ENCODE measurements at regions not wholly inside any gene's neighbourhood (a gene's known extent, or its start where the extent isn't known, plus 50 kb on each side); places are given as distances from the start of the nearest gene placed in this dataset.

GRCh38 chr4:153074936-153075630 is 129.2 kb upstream of the TRIM2 start:
- no peak for DNase-seq (ENCODE audit: extremely low read depth in 1 of 11, low read depth in 9 of 11, low spot score in 4 of 11)

- no peak for DNase-seq (ENCODE audit: extremely low read depth in 1 of 11, low read depth in 9 of 11, low spot score in 4 of 11)
Measured at GRCh38 chr4:153075836-153076518, 128.3 kb upstream of the TRIM2 start.

DNA sequence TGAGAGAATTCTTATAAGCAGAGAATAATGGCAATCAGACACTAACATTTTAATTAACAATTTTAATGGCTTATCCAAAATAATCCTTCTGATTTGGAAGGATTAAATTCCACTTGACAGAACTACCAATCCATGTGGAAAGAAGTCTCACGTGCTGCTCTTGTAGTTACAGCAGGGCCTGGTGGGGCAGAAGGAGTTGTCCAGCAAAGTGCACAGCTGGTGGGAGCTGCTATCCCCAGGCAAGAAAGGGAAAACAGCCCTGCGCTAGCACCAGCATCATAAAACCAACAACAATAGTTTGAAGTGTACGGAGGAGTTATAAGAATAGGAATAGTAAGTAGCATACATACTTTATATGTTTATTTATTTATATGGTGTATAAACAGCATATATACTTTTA is 127.4 kb upstream of the TRIM2 start:
- no peak for DNase-seq (ENCODE audit: extremely low read depth in 1 of 11, low read depth in 9 of 11, low spot score in 4 of 11)

GRCh38 chr4:153079857-153080391 is 124.3 kb upstream of the TRIM2 start:
- DNase-seq (ENCODE audit: extremely low read depth in 1 of 11, low read depth in 9 of 11, low spot score in 4 of 11) = no peak

DNA sequence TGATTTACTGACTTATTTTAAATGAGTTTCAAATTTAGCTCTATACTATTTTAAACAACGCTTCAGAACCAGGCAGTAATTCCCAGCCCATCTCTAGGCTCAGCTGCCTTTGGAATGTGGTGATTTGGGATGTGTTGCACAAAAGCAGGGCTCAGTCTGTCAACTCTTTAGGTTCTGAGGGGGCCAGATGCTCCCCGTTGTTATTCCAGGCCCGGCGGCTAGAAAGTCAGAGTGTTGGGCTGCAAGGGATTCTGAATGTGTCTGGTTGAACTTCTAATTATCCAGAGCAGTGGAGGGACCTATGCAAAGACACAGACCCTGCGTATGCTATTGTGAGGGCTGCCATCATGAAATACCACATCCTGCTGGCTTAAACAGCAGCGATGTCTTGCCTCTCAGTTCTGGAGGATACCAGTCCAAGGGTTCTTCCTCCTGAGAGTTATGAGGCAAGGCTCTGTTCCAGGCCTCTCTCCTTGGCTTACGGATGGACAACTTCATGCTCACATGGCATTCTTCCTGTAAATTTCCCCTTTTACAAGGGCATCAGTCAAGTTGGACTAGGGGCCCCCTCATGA is 123.2 kb upstream of the TRIM2 start:
- no peak for DNase-seq (ENCODE audit: extremely low read depth in 1 of 11, low read depth in 9 of 11, low spot score in 4 of 11)

GRCh38 chr4:153081693-153082092 is 122.5 kb upstream of the TRIM2 start:
- DNase-seq (ENCODE audit: extremely low read depth in 1 of 11, low read depth in 9 of 11, low spot score in 4 of 11) = no peak

- DNase-seq (ENCODE audit: extremely low read depth in 1 of 11, low read depth in 9 of 11, low spot score in 4 of 11) = no peak
Measured at GRCh38 chr4:153082322-153083301, 121.6 kb upstream of the TRIM2 start.

DNA sequence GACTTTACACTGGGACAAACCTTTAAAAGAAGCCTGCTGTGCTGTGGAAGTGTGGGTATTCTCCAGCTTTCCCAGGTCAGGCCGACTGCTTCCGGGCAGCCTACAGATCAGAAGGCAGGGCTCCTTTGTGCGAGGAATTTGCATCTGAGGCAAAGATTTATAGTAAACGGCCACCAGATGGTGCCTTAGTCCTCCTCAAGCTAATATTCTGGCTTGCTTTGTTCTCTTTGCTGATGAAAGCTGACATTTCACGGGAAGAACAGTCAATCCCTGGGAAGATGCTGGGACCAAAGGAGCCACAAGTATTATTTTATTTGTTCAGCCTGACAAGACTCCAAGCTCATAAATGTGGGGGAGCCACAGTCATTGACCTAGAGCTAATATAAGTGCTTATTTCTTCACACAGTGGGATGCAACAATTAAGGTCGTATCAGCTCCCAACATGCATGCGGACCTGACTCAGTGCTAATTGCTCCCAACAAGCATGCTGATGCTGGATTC is 120.7 kb upstream of the TRIM2 start:
- peak in 10 of 11 donors; percentile 58 to 88 (median 70) for DNase-seq (ENCODE audit: extremely low read depth in 1 of 11, low read depth in 9 of 11, low spot score in 4 of 11)

GRCh38 chr4:153084224-153084979 is 119.8 kb upstream of the TRIM2 start:
- peak in 3 of 11 donors; percentile 27 to 46 (median 27) for DNase-seq (ENCODE audit: extremely low read depth in 1 of 11, low read depth in 9 of 11, low spot score in 4 of 11)

GRCh38 chr4:153084980-153085630 is 119.1 kb upstream of the TRIM2 start:
- DNase-seq (ENCODE audit: extremely low read depth in 1 of 11, low read depth in 9 of 11, low spot score in 4 of 11) = peak in 8 of 11 donors; percentile 43 to 64 (median 53)

DNA sequence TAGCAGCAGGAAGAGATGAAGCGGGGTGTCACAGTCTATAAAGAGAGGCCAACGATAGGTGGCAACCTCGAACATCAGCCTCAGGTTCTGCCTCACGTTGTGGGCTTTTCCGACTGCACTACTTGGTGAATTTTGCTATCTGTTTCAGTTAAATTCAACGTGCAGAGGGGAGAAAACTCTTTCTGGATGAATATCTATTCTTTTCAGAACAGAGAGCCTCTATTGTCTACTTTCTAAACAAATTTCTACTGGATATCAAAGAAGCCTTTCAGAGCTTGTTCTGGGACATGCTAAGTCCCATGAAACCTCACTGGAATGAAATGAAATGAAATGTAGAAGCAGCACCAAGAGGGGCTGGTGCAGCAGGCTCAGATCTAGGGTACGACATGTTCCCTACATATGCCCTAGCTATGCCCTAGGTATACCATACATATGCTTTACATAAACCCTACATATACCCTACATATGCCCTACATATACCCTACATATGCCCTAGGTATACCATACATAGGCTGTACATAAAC is 116.5 kb upstream of the TRIM2 start:
- no peak for DNase-seq (ENCODE audit: extremely low read depth in 1 of 11, low read depth in 9 of 11, low spot score in 4 of 11)

DNA sequence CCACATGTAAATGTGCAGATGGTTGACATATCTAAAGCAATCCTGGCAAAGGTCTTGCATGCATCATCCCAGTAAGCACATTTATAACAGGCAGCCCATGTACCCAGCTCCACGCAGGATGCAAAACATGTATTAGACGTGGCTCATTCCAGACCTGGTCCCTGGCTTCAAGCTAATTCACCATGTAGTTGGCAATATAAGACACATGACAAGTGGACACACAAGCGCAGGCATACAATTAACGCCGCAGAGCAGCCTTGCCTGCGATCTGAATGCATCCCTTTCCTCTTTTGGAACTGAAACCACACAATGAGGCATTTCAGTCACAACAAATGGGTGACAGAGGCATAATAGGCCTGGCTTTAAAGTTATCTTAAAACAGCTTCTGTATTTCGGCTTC is 114.5 kb upstream of the TRIM2 start:
- DNase-seq (ENCODE audit: extremely low read depth in 1 of 11, low read depth in 9 of 11, low spot score in 4 of 11) = no peak

DNA sequence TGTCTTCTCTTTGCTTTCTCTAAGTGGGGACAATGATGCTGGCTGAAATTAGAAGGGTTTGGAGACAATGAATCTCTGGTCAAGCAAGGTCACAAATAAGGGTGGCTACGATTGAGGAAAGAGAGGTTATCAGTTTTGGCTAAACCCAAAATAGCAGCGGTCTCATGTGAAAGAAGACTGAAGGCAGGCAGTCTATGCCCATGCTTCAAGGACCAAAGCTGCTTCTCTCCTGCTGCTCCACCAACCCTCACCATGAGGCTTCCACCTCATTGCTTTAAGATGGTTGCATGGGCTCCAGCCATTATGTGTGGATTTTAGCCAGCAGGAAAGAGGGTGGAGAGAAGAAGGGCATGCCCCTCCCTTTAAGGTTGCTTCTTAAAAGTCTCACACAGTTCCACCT is 114.1 kb upstream of the TRIM2 start:
- no peak for DNase-seq (ENCODE audit: extremely low read depth in 1 of 11, low read depth in 9 of 11, low spot score in 4 of 11)

DNA sequence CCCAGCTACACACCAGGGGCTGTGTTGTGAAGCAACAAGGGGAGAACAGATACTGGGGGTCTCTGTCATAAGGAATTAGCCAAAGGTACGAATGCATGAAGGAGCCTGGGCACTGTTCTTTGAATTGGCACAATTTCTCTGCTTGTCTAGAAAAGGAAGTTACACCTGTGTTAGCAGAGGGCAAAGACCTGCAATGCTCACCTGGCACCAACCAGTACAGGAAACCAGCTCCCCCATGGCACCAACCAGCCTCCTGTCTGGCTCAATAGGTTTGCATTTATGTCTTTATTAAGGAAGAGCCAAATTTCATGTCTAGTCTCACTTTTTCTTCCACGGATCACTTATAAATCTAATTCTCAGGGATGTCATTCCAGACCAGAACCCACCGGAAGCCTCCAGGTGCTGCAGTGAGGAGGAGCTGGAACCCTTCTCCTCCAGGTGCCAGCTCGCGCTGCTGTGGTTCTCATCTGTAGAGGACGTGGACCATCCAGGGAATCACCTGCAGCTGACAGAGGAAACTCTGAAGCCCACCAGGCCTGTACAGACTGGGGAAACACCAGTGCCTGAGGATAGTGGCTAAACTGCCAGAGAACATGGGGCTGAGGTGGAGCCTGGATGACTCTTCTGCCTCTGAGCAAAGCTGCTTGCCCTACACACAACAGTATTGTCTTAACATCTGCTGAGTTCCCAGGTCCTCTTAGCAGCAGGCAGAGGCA is 113.4 kb upstream of the TRIM2 start:
- no peak for DNase-seq (ENCODE audit: extremely low read depth in 1 of 11, low read depth in 9 of 11, low spot score in 4 of 11)

GRCh38 chr4:153093396-153093795 is 110.8 kb upstream of the TRIM2 start:
- DNase-seq (ENCODE audit: extremely low read depth in 1 of 11, low read depth in 9 of 11, low spot score in 4 of 11) = no peak

DNA sequence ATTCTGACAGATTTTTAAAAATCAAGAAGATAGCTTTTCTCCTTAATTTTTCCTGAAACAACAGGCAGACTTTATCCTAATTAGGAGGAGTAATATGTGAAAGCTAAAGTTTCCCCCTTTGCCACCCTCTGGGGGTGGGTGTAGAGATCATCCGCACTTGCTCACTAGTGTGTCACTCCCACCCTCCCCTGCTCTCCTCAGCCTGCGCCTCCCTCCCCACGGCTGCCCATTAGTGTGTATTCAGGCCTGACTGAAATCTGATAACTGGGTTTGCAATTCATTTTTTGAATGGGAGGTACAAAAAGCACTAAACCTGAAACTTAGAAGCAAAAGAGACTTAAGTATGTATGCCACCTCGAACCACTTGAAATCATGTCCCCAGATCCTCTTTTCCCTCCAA is 110.4 kb upstream of the TRIM2 start:
- DNase-seq (ENCODE audit: extremely low read depth in 1 of 11, low read depth in 9 of 11, low spot score in 4 of 11) = no peak

DNA sequence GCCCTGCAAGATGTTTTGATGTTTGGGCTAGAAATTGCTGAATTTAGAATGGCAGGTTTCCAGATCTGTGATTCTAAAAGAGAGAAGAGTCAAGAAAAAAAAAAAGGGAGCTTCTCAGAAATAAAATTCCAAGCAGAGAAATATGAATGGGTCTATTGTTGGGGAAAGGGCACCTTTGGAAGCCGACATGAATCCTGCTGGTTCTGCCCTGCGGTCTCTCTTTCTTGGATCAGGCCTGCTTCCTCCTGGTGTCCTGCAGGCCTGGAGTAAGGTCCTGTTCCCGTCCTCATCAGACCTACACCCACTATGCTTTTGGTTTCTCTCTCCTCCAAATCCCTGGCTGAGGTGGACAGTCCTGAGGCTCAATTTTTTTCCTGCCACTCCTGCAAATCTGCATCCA is 109.8 kb upstream of the TRIM2 start:
- no peak for DNase-seq (ENCODE audit: extremely low read depth in 1 of 11, low read depth in 9 of 11, low spot score in 4 of 11)

Data from renal cortex interstitium (tissue), 11 donors.